Activated T-cell treated with anti-CD3 and anti-CD28 coated beads, Interleukin-2, amount 50 U/mL, for 48 hours (primary cell): ENCODE measurements at regions not wholly inside any gene's neighbourhood (a gene's known extent, or its start where the extent isn't known, plus 50 kb on each side); places are given as distances from the start of the nearest gene placed in this dataset.
A peak's percentile ranks its signal among the peaks of the same experiment; 100 is the strongest.
"Not testable (repeated sequence)": the region's sequence is repeated elsewhere in the genome, so short reads cannot be mapped to it uniquely, and the experiment has no call there.

Experiments
- DNase-seq, 2 experiments: peaks; one replicate each; pipeline ENCODE4 v3.0.0-alpha.2; 2020

GRCh38 chr9:89946741-89947140 lies 341.9 kb downstream of the GADD45G start:
- no peak for DNase-seq

GRCh38 chr9:89949111-89949510 lies 344.3 kb downstream of the GADD45G start:
- no peak for DNase-seq

GRCh38 chr9:89951675-89952074 lies 346.9 kb downstream of the GADD45G start:
- no peak for DNase-seq

- no peak for DNase-seq
Measured at GRCh38 chr9:89952401-89952800, 347.6 kb downstream of the GADD45G start.

GRCh38 chr9:89953263-89953662 lies 348.5 kb downstream of the GADD45G start:
- DNase-seq: not testable (repeated sequence)

- no peak for DNase-seq
Measured at GRCh38 chr9:89953824-89954615, 349.2 kb downstream of the GADD45G start.

GRCh38 chr9:89955144-89955543 lies 350.3 kb downstream of the GADD45G start:
- no peak for DNase-seq

DNA sequence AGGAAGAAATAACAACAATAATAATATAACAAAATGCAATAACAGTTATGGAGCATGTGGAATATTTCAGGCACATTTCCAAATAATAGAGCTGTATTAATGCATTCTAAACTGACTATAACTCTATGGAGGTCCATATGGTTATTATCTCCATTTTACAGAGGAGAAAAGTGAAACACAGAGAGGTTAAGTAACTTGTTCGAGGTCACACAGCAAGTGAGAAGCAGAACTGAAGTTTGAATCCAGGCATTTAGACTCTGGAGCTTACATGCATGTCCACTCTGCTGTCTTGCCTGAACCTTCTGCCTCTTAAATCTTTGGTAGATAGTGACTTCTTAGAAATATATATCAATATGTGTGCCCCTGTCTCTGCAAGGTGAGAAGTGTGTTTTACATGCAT lies 350.8 kb downstream of the GADD45G start:
- DNase-seq: no peak

DNA sequence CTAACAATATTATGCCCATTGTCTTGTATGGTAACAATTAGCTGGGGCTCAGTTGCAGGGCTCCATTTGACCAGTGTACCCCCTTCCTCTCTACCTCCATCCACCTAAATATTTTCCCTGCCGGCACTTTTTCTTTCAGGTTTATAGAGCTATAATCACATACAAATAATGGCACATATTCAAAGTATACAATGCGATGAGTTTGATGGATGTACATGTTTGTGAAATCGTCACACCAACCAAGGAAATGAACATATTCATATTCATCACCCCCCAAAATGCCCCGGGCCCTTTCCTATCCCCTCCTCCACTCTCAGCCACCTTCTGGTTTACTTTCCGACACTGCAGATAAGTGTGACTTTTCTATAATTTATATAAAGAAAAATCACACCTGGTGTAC lies 351.5 kb downstream of the GADD45G start:
- DNase-seq: no peak

GRCh38 chr9:89956907-89957306 lies 352.1 kb downstream of the GADD45G start:
- no peak for DNase-seq

GRCh38 chr9:89958086-89958485 lies 353.3 kb downstream of the GADD45G start:
- DNase-seq: no peak

DNA sequence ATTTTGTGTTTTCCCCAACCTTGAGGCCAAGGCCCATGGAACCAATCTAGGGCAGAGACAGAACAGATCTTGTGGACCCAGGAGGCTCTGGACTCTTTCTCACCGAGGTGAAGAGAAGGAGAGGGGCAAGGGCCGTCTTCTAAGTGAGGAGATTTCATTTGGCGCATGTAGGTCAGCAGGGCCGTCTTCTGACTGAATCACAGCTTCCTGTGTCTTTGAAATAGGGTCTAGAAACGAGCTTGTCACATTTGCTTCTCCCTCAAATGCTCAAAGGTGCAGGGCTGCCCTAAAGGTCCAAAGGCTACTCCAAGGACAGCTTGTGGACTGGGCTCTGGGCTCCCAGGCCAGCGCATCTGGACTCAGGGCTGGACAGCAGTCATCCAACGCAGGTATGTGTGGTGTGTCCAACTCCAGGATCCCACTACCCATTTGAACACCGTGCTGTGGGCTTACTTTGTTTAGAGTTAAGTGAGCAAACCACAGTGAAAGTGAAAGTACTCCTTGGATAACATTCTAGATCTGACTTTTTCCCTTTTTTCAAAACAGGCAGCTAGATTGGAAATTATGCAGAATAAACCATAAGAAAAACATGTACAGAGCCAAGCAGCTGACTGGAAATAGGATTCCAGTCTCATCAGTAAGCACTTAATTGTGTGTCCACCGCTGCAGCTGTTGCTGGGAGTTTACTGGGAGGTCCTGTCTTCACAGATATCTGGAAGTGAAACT lies 357.0 kb downstream of the GADD45G start:
- DNase-seq: peak; percentile 42 to 44

GRCh38 chr9:89963280-89963679 lies 358.5 kb downstream of the GADD45G start:
- no peak for DNase-seq

DNA sequence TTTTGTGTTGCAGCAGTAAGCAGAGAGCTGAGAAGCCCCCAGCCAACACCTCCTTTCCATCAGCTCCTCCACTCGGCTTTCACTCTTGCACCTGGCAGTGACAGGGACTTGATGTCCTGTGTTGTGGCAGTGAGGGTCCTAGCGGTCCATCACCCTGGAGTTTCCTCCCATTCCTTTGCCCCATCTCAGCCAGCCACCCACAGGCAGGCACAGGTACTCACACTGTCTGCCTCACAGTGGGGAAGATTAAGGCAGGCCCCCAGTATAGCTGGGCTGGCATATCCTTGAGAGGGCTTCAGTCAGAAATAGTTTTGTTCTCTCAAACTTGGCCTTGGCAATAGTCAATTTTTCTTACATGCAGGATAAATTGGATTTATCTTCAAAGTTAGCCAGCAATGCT lies 362.7 kb downstream of the GADD45G start:
- DNase-seq: no peak

GRCh38 chr9:89969156-89969675 lies 364.4 kb downstream of the GADD45G start:
- no peak for DNase-seq

GRCh38 chr9:89969881-89970639 lies 365.2 kb downstream of the GADD45G start:
- no peak for DNase-seq

DNA sequence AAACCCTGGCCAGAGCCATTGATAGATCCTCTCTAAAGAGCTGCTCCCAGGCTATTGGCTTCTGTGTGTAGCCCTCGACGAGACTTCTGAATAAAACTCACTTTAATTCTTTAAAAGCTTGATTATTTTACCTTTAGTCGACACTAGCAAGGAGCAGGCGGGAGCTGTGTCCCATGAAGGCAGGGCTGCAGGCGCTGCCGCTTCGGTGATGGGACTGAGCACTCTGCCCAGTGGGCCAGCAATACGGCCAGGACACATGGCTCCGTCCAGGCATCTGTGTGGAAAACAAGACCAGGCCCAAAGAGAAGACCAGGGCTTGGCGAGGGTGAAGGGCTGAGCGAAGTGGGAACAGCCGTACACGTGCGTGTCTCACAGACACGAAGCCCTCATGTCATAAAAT lies 365.9 kb downstream of the GADD45G start:
- DNase-seq: no peak

- no peak for DNase-seq
Measured at GRCh38 chr9:89972535-89972934, 367.7 kb downstream of the GADD45G start.

GRCh38 chr9:89974582-89974981 lies 369.8 kb downstream of the GADD45G start:
- no peak for DNase-seq

DNA sequence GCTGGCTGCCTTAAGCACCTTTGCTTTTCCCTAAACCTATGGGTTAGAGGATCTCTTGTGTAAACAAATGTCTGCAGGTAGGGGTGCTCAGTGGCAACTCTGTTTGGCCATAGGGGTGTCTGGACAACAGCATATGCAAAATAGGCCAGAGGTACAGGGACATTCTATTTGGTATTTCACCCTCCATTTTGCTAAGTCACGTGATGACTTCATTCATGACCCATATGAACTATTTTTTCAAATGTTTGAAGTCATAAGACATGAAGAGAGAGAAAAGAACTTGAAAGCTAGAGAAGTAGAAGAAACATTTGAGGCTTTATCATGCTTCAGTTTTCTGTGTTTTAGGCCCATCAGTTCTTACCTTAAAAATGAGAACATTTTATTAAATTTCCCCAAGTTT lies 370.2 kb downstream of the GADD45G start:
- no peak for DNase-seq

DNA sequence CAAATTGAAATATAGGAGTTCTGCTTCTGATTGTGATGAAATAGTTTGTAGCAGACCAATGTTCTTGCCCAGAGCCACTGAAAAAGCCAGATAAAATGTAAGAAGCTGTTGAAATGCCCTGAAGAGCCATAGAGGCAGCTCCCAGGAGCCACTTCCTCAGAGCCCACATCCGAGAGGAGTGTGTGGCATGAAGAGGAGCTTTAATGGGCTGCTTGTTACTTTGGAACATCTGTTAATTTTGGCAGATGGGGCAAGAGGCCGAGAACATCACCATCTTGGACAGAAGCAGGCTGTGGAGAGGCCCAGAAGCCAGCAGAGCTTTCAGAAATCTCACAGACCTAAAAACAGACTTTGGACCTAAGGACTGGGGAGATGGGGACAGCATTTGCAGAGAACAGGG lies 370.8 kb downstream of the GADD45G start:
- DNase-seq: no peak

- DNase-seq: no peak
Measured at GRCh38 chr9:89978185-89978584, 373.4 kb downstream of the GADD45G start.

DNA sequence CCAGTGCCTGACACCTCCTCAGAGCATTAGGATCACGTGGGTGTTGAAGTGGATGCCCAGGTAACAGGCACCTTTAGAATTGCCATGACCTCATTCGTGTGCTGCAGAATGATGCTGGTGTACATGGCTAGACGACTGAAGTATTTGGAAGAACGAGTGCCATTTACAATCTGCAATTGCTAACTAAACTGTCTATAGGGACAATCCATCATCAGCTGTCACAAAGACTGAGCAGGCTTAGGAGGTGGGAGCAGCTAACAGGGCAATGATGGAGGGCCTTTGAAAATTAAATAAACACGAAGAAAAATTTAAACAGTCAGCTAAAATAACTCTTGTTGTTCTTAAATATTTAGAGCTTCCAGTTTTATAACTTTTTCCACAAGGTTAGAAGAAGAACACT lies 375.8 kb downstream of the GADD45G start:
- no peak for DNase-seq
